HEK293 (cell line): ENCODE measurements at regions not wholly inside any gene's neighbourhood (a gene's known extent, or its start where the extent isn't known, plus 50 kb on each side); places are given as distances from the start of the nearest gene placed in this dataset.

ENCODE experiments used
- CTCF ChIA-PET: fragments of 350-600 bp; formaldehyde crosslinking; extraction: SDS; loops from one replicate; lab custom pipeline; 2021; ENCODE audit warnings: antibody characterized with exemption; lab: Yijun Ruan, JAX
- POLR2A ChIA-PET: fragments of 300-600 bp; formaldehyde crosslinking; extraction: SDS; loops from one replicate; lab custom pipeline; 2020; ENCODE audit warnings: antibody characterized with exemption, inconsistent platforms; lab: Yijun Ruan, JAX
- H3K27ac ChIP-seq: fragments of 200-500 bp; sonication (Bioruptor generic); 2 replicates; pipeline ENCODE4 v1.5.1; 2014; ENCODE audit warnings: low read depth, low read length, control low read depth, inconsistent platforms; ENCODE audit errors: extremely low read depth
- H3K36me3 ChIP-seq, 2 experiments: fragments of 200-500 bp in 1 of 2; sonication (Bioruptor generic) in 1 of 2; 1 replicate in 1 of 2; 2 replicates in 1 of 2; pipeline ENCODE4 v1.5.1; 2014 to 2017; ENCODE audit warnings: inconsistent platforms in 2 of 2, low read length in 2 of 2; ENCODE audit not compliant: control insufficient read depth in 2 of 2, insufficient read depth in 1 of 2
- H3K4me1 ChIP-seq: fragments of 200-500 bp; sonication (Bioruptor generic); 2 replicates; pipeline ENCODE4 v1.5.1; 2014; ENCODE audit warnings: mild to moderate bottlenecking, low read length, inconsistent platforms; ENCODE audit not compliant: control insufficient read depth, insufficient read depth
- H3K4me3 ChIP-seq: 2 replicates; pipeline ENCODE4 v1.5.1; 2011; ENCODE audit warnings: low read depth, mild to moderate bottlenecking, control low read depth, low read length, moderate library complexity
- H3K9me3 ChIP-seq: fragments of 200-500 bp; sonication (Bioruptor generic); 2 replicates; pipeline ENCODE4 v1.5.1; 2014; ENCODE audit warnings: low read depth, low read length, inconsistent platforms; ENCODE audit not compliant: control insufficient read depth, insufficient read depth
- ATF2 ChIP-seq: fragments of 450-650 bp; formaldehyde crosslinking; IDR thresholded peaks from 2 replicates; pipeline ENCODE4 v1.5.1; 2016; ENCODE audit warnings: missing biosample characterization, missing genetic modification characterization, low read depth
- CTCF ChIP-seq: fragments of 450-650 bp; formaldehyde crosslinking; IDR thresholded peaks from 2 replicates; pipeline ENCODE4 v1.5.1; 2016; ENCODE audit warnings: missing biosample characterization, missing genetic modification characterization
- FEZF1 ChIP-seq: fragments of 450-650 bp; formaldehyde crosslinking; IDR thresholded peaks from 2 replicates; pipeline ENCODE4 v1.5.1; 2016; ENCODE audit warnings: missing biosample characterization, missing genetic modification characterization
- PRDM2 ChIP-seq: fragments of 450-650 bp; formaldehyde crosslinking; IDR thresholded peaks from 2 replicates; pipeline ENCODE4 v1.5.1; 2016; ENCODE audit warnings: missing biosample characterization, missing genetic modification characterization, borderline replicate concordance
- WT1 ChIP-seq: fragments of 450-650 bp; formaldehyde crosslinking; IDR thresholded peaks from 2 replicates; pipeline ENCODE4 v1.5.1; 2016; ENCODE audit warnings: missing biosample characterization, missing genetic modification characterization
- YY2 ChIP-seq: fragments of 450-650 bp; formaldehyde crosslinking; IDR thresholded peaks from 2 replicates; pipeline ENCODE4 v1.5.1; 2016; ENCODE audit warnings: missing biosample characterization, missing genetic modification characterization
- ZFP3 ChIP-seq: fragments of 450-650 bp; formaldehyde crosslinking; IDR thresholded peaks from 2 replicates; pipeline ENCODE4 v1.5.1; 2016; ENCODE audit warnings: low read depth, missing biosample characterization, missing genetic modification characterization
- ZNF138 ChIP-seq: fragments of 450-650 bp; formaldehyde crosslinking; IDR thresholded peaks from 2 replicates; pipeline ENCODE4 v1.5.1; 2016; ENCODE audit warnings: missing biosample characterization, missing genetic modification characterization, borderline replicate concordance
- ZNF155 ChIP-seq: fragments of 450-650 bp; formaldehyde crosslinking; IDR thresholded peaks from 2 replicates; pipeline ENCODE4 v1.5.1; 2016; ENCODE audit warnings: missing biosample characterization, missing genetic modification characterization
- ZNF239 ChIP-seq: fragments of 450-650 bp; formaldehyde crosslinking; IDR thresholded peaks from 2 replicates; pipeline ENCODE4 v1.5.1; 2016; ENCODE audit warnings: missing biosample characterization, missing genetic modification characterization
- ZNF324 ChIP-seq: fragments of 450-650 bp; formaldehyde crosslinking; IDR thresholded peaks from 2 replicates; pipeline ENCODE4 v1.5.1; 2016; ENCODE audit warnings: missing biosample characterization, missing genetic modification characterization
- ZNF37A ChIP-seq: fragments of 450-650 bp; IDR thresholded peaks from 2 replicates; pipeline ENCODE4 v1.5.1; 2018; ENCODE audit warnings: missing biosample characterization, missing genetic modification characterization
- ZNF621 ChIP-seq: fragments of 450-650 bp; formaldehyde crosslinking; IDR thresholded peaks from 2 replicates; pipeline ENCODE4 v1.5.1; 2017; ENCODE audit warnings: missing biosample characterization, missing genetic modification characterization
- ZNF660 ChIP-seq: fragments of 450-650 bp; IDR thresholded peaks from 2 replicates; pipeline ENCODE4 v1.5.1; 2018; ENCODE audit warnings: missing biosample characterization, mild to moderate bottlenecking, missing genetic modification characterization
- ZNF677 ChIP-seq: fragments of 450-650 bp; IDR thresholded peaks from 2 replicates; pipeline ENCODE4 v1.5.0; 2018; ENCODE audit warnings: missing biosample characterization, mild to moderate bottlenecking, missing genetic modification characterization, moderate library complexity
- ZNF768 ChIP-seq: fragments of 450-650 bp; formaldehyde crosslinking; IDR thresholded peaks from 2 replicates; pipeline ENCODE4 v1.5.1; 2018; ENCODE audit warnings: missing biosample characterization, mild to moderate bottlenecking, missing genetic modification characterization
- ZNF776 ChIP-seq: fragments of 450-650 bp; formaldehyde crosslinking; IDR thresholded peaks from 2 replicates; pipeline ENCODE4 v1.5.0; 2017; ENCODE audit warnings: missing biosample characterization, missing genetic modification characterization, borderline replicate concordance
- ZNF843 ChIP-seq: fragments of 450-650 bp; formaldehyde crosslinking; IDR thresholded peaks from 2 replicates; pipeline ENCODE4 v1.5.1; 2016; ENCODE audit warnings: missing biosample characterization, missing genetic modification characterization
- TF ChIP-seq, protein P1 (sequence below): fragments of 450-650 bp; formaldehyde crosslinking; IDR thresholded peaks from 2 replicates; pipeline ENCODE4 v1.5.1; 2016; ENCODE audit warnings: missing biosample characterization, missing genetic modification characterization
- TF ChIP-seq, protein P2 (sequence below): fragments of 450-650 bp; formaldehyde crosslinking; IDR thresholded peaks from 2 replicates; pipeline ENCODE4 v1.5.1; 2017; ENCODE audit warnings: missing biosample characterization, missing genetic modification characterization

- no peak overlapping the region for H3K4me3 ChIP-seq
- no peak for TF ChIP-seq ZNF621 (tag by site-specific recombination)
- TF ChIP-seq ZNF37A: no peak
- no peak for TF ChIP-seq ZNF677 (tag by site-specific recombination)
- H3K27ac ChIP-seq: no peak overlapping the region
- no peaks in the 10 kb centered on the region for H3K9me3 ChIP-seq
- H3K4me1 ChIP-seq: no peaks in the 10 kb centered on the region
- CTCF ChIA-PET: no interaction called here
- H3K36me3 ChIP-seq: no peaks in the 10 kb centered on the region
- POLR2A ChIA-PET: no interaction called here
Measured at GRCh38 chr5:23024470-23024869, 171.3 kb upstream of the CDH12 start.

GRCh38 chr5:23014825-23015224 lies 161.7 kb upstream of the CDH12 start:
- H3K9me3 ChIP-seq: no peaks in the 10 kb centered on the region
- H3K36me3 ChIP-seq: no peaks in the 10 kb centered on the region
- H3K4me1 ChIP-seq: no peaks in the 10 kb centered on the region
- ChIA-PET POLR2A (no interaction called here), CTCF (no interaction called here)
- no peak for TF ChIP-seq ZFP3 (tag by site-specific recombination)
- TF ChIP-seq ZNF138: no peak
- no peak for TF ChIP-seq PRDM2 (tag by site-specific recombination)
- no peak for TF ChIP-seq ZNF768 (tag by site-specific recombination)
- no peak for TF ChIP-seq ZNF843 (tag by site-specific recombination)
- no peak for TF ChIP-seq ZNF155 (tag by site-specific recombination)
- no peak for TF ChIP-seq WT1 (tag by site-specific recombination)
- TF ChIP-seq ZNF324: no peak
- TF ChIP-seq FEZF1 (tag by site-specific recombination): no peak
- no peak for TF ChIP-seq CTCF (tag by site-specific recombination)
- TF ChIP-seq, protein P1, sequence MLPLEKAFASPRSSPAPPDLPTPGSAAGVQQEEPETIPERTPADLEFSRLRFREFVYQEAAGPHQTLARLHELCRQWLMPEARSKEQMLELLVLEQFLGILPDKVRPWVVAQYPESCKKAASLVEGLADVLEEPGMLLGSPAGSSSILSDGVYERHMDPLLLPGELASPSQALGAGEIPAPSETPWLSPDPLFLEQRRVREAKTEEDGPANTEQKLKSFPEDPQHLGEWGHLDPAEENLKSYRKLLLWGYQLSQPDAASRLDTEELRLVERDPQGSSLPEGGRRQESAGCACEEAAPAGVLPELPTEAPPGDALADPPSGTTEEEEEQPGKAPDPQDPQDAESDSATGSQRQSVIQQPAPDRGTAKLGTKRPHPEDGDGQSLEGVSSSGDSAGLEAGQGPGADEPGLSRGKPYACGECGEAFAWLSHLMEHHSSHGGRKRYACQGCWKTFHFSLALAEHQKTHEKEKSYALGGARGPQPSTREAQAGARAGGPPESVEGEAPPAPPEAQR (tag by site-specific recombination): no peak
- TF ChIP-seq ZNF239 (tag by site-specific recombination): no peak
- no peak for TF ChIP-seq YY2 (tag by site-specific recombination)
- TF ChIP-seq, protein P2, sequence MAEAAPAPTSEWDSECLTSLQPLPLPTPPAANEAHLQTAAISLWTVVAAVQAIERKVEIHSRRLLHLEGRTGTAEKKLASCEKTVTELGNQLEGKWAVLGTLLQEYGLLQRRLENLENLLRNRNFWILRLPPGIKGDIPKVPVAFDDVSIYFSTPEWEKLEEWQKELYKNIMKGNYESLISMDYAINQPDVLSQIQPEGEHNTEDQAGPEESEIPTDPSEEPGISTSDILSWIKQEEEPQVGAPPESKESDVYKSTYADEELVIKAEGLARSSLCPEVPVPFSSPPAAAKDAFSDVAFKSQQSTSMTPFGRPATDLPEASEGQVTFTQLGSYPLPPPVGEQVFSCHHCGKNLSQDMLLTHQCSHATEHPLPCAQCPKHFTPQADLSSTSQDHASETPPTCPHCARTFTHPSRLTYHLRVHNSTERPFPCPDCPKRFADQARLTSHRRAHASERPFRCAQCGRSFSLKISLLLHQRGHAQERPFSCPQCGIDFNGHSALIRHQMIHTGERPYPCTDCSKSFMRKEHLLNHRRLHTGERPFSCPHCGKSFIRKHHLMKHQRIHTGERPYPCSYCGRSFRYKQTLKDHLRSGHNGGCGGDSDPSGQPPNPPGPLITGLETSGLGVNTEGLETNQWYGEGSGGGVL (tag by site-specific recombination): no peak
- no peak for TF ChIP-seq ATF2 (tag by site-specific recombination)
- no peak for TF ChIP-seq ZNF776 (tag by site-specific recombination)
- TF ChIP-seq ZNF660 (tag by site-specific recombination): no peak
- H3K4me3 ChIP-seq: no peak overlapping the region
- H3K27ac ChIP-seq: no peak overlapping the region
